PC-3 (cell line): ENCODE measurements at regions not wholly inside any gene's neighbourhood (a gene's known extent, or its start where the extent isn't known, plus 50 kb on each side); places are given as distances from the start of the nearest gene placed in this dataset.

Source experiments
- ATAC-seq: fragments of 200-7000 bp; cut with Tn5 transposase; 2 replicates; pipeline ENCODE4 v1.9.1; 2020; ENCODE audit warnings: mild to moderate bottlenecking, moderate library complexity
- BruUV-seq: library from RNA; stranded (reverse); fragments of 400-500 nt; replicated peaks from 2 replicates; lab custom pipeline; 2021; lab: Mats Ljungman, UMichigan
- CTCF ChIA-PET: fragments of 300-600 bp; sonication (Branson Sonifier 250); formaldehyde crosslinking; loops from one replicate; lab custom pipeline; 2022; ENCODE audit warnings: antibody characterized with exemption; lab: Charles Lee
- POLR2A ChIA-PET: fragments of 300-600 bp; sonication (Branson Sonifier 250); formaldehyde crosslinking; loops from one replicate; lab custom pipeline; 2022; ENCODE audit warnings: antibody characterized with exemption; ENCODE audit not compliant: unreplicated experiment; lab: Charles Lee
- DNase-seq: peaks from one replicate; pipeline ENCODE4 v3.0.0-alpha.2; 2015
- H2AFZ ChIP-seq: fragments of 300-600 bp; sonication (generic); 2 replicates; pipeline ENCODE4 v1.6.0; 2016; ENCODE audit warnings: antibody characterized with exemption, low read length
- H3F3A ChIP-seq: fragments of 300-600 bp; sonication (generic); one replicate; pipeline ENCODE4 v1.6.0; 2017; ENCODE audit warnings: antibody characterized with exemption, low read length, control low read depth, mild to moderate bottlenecking; ENCODE audit not compliant: unreplicated experiment
- H3K27ac ChIP-seq: fragments of 300-600 bp; sonication (generic); 2 replicates; pipeline ENCODE4 v1.5.1; 2016; ENCODE audit warnings: mild to moderate bottlenecking, low read length
- H3K27me3 ChIP-seq: fragments of 300-600 bp; sonication (generic); 2 replicates; pipeline ENCODE4 v1.6.1; 2016; ENCODE audit warnings: low read length, mixed read lengths
- H3K36me3 ChIP-seq: fragments of 300-600 bp; sonication (generic); 2 replicates; pipeline ENCODE4 v1.6.1; 2016; ENCODE audit warnings: low read depth, mixed run types, low read length, mixed read lengths
- H3K4me1 ChIP-seq: fragments of 300-600 bp; sonication (generic); 2 replicates; pipeline ENCODE4 v1.5.1; 2016; ENCODE audit warnings: low read length; ENCODE audit not compliant: insufficient read depth
- H3K4me2 ChIP-seq: fragments of 300-600 bp; sonication (generic); 2 replicates; pipeline ENCODE4 v1.6.0; 2016; ENCODE audit warnings: low read length
- H3K4me3 ChIP-seq: fragments of 300-600 bp; sonication (generic); 2 replicates; pipeline ENCODE4 v1.5.1; 2016; ENCODE audit warnings: mild to moderate bottlenecking, low read length, mixed read lengths
- H3K79me2 ChIP-seq: fragments of 300-600 bp; sonication (generic); 2 replicates; pipeline ENCODE4 v1.6.1; 2017; ENCODE audit warnings: low read length, mixed read lengths
- H3K9ac ChIP-seq: fragments of 300-600 bp; sonication (generic); 2 replicates; pipeline ENCODE4 v1.6.0; 2016; ENCODE audit warnings: mild to moderate bottlenecking, low read length
- H3K9me2 ChIP-seq: fragments of 300-600 bp; sonication (generic); replicated peaks from 2 replicates; pipeline ENCODE4 v1.6.1; 2016; ENCODE audit warnings: mixed run types, low read length, mixed read lengths
- H3K9me3 ChIP-seq: fragments of 300-600 bp; sonication (generic); 2 replicates; pipeline ENCODE4 v1.6.1; 2016; ENCODE audit warnings: low read length, mixed read lengths
- H4K20me1 ChIP-seq: fragments of 300-600 bp; sonication (generic); 2 replicates; pipeline ENCODE4 v1.6.1; 2016; ENCODE audit warnings: low read length, mixed read lengths
- EZH2 ChIP-seq: fragments of 300-600 bp; sonication (generic); IDR thresholded peaks from one replicate; pipeline ENCODE4 v1.6.1; 2017; ENCODE audit warnings: antibody characterized with exemption, mild to moderate bottlenecking, low read length; ENCODE audit not compliant: unreplicated experiment
- EZH2phosphoT487 ChIP-seq: fragments of 300-600 bp; sonication (generic); IDR thresholded peaks from 2 replicates; pipeline ENCODE4 v1.6.1; 2018; ENCODE audit warnings: mild to moderate bottlenecking, antibody characterized with exemption, low read length, borderline replicate concordance
- intact Hi-C: fragments of 100-400 bp; cut with micrococcal nuclease; formaldehyde crosslinking; loops from 2 replicates; pipeline ENCODE4 v1.9.0; 2023
- TF ChIP-seq, protein P1 (sequence below): fragments of 300-600 bp; sonication (generic); conservative IDR thresholded peaks from 2 replicates; pipeline ENCODE4 v1.5.1; 2017; ENCODE audit warnings: antibody characterized with exemption, low read depth, mild to moderate bottlenecking, low read length

DNA sequence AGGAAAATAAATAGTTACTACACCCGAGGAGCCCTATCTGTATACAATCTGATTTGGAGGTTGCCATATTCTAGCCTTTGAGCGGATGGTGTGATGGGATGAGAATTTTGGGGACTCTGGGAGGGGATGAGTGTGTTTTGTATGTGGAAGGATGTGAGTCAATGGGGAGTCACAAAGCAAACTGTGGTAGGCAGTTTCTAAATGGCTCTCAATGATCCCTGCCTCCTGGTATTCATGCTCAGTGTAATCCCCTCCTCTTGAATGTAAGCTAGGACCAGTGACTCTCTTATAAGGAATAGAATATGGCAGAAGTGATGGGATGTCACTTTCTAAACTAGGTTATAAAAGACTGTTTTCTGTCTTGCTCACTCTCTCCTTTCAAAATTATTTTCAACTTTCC lies 205.7 kb upstream of the RIOK2 start:
- BruUV-seq, result no TSS peak
- H3K9ac ChIP-seq, result no peak overlapping the region
- no peak overlapping the region for H3K27ac ChIP-seq
- H3K9me2 ChIP-seq, result no peaks in the 10 kb centered on the region
- peaks cover 9% of the 10 kb centered on the region for H3K4me1 ChIP-seq
- DNase-seq, result peak; percentile 50
- H2AFZ ChIP-seq, result no peak overlapping the region
- no peaks in the 10 kb centered on the region for H3K9me3 ChIP-seq
- no peaks in the 10 kb centered on the region for H3K79me2 ChIP-seq
- H3K4me2 ChIP-seq, result no peak overlapping the region
- TF ChIP-seq, protein P1, sequence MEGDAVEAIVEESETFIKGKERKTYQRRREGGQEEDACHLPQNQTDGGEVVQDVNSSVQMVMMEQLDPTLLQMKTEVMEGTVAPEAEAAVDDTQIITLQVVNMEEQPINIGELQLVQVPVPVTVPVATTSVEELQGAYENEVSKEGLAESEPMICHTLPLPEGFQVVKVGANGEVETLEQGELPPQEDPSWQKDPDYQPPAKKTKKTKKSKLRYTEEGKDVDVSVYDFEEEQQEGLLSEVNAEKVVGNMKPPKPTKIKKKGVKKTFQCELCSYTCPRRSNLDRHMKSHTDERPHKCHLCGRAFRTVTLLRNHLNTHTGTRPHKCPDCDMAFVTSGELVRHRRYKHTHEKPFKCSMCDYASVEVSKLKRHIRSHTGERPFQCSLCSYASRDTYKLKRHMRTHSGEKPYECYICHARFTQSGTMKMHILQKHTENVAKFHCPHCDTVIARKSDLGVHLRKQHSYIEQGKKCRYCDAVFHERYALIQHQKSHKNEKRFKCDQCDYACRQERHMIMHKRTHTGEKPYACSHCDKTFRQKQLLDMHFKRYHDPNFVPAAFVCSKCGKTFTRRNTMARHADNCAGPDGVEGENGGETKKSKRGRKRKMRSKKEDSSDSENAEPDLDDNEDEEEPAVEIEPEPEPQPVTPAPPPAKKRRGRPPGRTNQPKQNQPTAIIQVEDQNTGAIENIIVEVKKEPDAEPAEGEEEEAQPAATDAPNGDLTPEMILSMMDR, result no peak
- TF ChIP-seq EZH2phosphoT487 (no peak), EZH2 (no peak)
- POLR2A ChIA-PET, result no interaction called here
- no peaks in the 10 kb centered on the region for H4K20me1 ChIP-seq
- no peaks in the 10 kb centered on the region for H3K27me3 ChIP-seq
- CTCF ChIA-PET, result no interaction called here
- no peak overlapping the region for H3K4me3 ChIP-seq
- no peaks in the 10 kb centered on the region for H3F3A ChIP-seq
- H3K36me3 ChIP-seq, result no peaks in the 10 kb centered on the region
- ATAC-seq, result peak; percentile 71
- intact Hi-C loops, result no loop called here

DNA sequence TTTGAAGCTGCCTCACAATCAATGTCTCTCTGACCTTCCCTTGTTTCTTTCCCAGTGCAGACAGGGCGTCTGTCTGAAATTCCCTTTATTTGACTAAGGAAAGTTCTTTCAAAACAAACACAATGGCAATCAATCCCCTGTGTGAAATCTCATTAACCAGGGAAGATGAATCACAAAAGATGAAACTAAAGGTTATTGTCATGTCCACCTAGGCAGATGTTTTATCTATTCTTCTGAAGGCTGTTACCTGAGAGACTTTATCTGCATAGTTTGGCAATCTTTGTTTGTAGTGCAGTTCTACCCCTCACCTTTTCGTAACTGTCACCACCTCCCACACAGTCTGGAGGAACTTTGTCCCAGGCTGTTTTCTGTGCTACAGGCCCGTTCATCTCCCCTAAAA lies 217.5 kb upstream of the RIOK2 start:
- H3K9me2 ChIP-seq, result no peaks in the 10 kb centered on the region
- intact Hi-C loops, result no loop called here
- CTCF ChIA-PET, result no interaction called here

DNA sequence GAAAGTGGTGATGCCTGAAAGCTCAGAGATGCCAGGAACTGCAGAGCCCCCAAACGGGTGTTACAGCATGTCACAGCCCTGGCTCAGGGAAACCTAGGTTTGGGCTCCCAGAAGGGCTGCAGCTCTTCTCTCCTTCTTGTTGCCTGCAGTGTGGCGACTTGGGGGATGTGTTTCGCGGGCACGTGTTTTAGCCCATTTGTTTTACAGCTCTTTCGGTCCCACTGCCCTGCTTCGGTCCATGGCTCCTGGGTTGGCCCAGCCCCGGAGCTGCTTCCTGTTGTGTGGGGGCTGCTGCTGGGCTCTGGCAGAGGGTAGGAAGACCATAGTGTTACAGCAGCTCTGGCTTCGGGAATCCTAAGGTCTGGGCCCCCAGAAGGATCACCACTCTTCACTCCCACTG lies 222.9 kb upstream of the RIOK2 start:
- H3K4me3 ChIP-seq, result no peak overlapping the region
- H3K9ac ChIP-seq, result no peak overlapping the region
- H3K9me3 ChIP-seq, result no peaks in the 10 kb centered on the region
- H3K4me1 ChIP-seq, result no peaks in the 10 kb centered on the region
- H2AFZ ChIP-seq, result no peak overlapping the region
- DNase-seq, result no peak
- no peak overlapping the region for H3K4me2 ChIP-seq
- ChIA-PET POLR2A (no interaction called here), CTCF (no interaction called here)
- intact Hi-C loops, result no loop called here
- no peaks in the 10 kb centered on the region for H3K9me2 ChIP-seq
- no peak for ATAC-seq
- no peaks in the 10 kb centered on the region for H3F3A ChIP-seq
- BruUV-seq, result no TSS peak
- TF ChIP-seq, protein P1, result no peak
- TF ChIP-seq EZH2, result no peak
- TF ChIP-seq EZH2phosphoT487, result no peak
- H3K27me3 ChIP-seq, result no peaks in the 10 kb centered on the region
- no peaks in the 10 kb centered on the region for H3K79me2 ChIP-seq
- no peaks in the 10 kb centered on the region for H3K36me3 ChIP-seq
- H4K20me1 ChIP-seq, result no peaks in the 10 kb centered on the region
- H3K27ac ChIP-seq, result no peak overlapping the region

More for the DNA sequence above, 217.5 kb upstream of the RIOK2 start:
- Histone ChIP-seq H3F3A (no peaks in the 10 kb centered on the region), H2AFZ (no peak overlapping the region), H3K36me3 (no peaks in the 10 kb centered on the region), H3K9ac (no peak overlapping the region), H3K4me2 (no peak overlapping the region), H3K27ac (no peak overlapping the region), H3K9me3 (no peaks in the 10 kb centered on the region), H4K20me1 (no peaks in the 10 kb centered on the region), H3K27me3 (no peaks in the 10 kb centered on the region), H3K4me1 (no peaks in the 10 kb centered on the region), H3K79me2 (no peaks in the 10 kb centered on the region), H3K4me3 (no peak overlapping the region)
- BruUV-seq, result no TSS peak
- ATAC-seq, result no peak
- no peak for TF ChIP-seq EZH2
- no peak for TF ChIP-seq EZH2phosphoT487
- TF ChIP-seq, protein P1, result no peak
- POLR2A ChIA-PET, result no interaction called here
- no peak for DNase-seq
